ENCODE measurements at regions not wholly inside any gene's neighbourhood (a gene's known extent, or its start where the extent isn't known, plus 50 kb on each side); places are given as distances from the start of the nearest gene placed in this dataset.

DNA sequence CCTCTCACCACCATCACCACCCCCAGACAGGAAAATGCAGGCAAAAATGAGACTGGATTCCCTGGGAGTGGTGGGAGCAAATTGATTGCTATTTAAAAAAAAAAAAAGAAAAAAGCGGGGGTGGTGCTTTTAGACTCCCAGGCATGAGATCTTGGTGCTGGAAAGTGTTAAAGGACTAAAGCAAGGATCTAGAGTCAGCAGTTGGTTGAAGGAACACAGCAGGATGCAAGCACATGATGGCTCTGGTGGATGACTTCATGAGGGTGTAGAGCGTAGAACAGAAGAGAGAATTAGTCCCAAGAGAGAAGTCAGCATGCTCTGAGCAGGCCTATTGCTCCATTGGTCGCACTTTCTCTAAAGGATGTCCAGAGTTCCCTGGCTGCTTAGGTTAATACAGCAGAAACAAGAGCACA is 183.8 kb upstream of the HMGA2 start:
- Histone ChIP-seq H3K36me3 (ENCODE audit: insufficient read depth, low read length) (no peaks in the 10 kb centered on the region), H3K27me3 (ENCODE audit: control insufficient read depth in 1 of 2, insufficient read depth in 2 of 2, low read length in 2 of 2) (no peaks in the 10 kb centered on the region), H3K4me3 (ENCODE audit: low read length) (no peak overlapping the region), H3K4me1 (ENCODE audit: insufficient read depth, low read length) (no peaks in the 10 kb centered on the region), H3K9me3 (ENCODE audit: control insufficient read depth in 1 of 2, insufficient read depth in 1 of 2, low read length in 2 of 2) (no peaks in the 10 kb centered on the region), H3K27ac (ENCODE audit: low read depth in 1 of 2, low read length in 2 of 2) (no peak overlapping the region)
- ChIA-PET CTCF (no interaction called here), POLR2A (no interaction called here)
- TF ChIP-seq, protein P1, sequence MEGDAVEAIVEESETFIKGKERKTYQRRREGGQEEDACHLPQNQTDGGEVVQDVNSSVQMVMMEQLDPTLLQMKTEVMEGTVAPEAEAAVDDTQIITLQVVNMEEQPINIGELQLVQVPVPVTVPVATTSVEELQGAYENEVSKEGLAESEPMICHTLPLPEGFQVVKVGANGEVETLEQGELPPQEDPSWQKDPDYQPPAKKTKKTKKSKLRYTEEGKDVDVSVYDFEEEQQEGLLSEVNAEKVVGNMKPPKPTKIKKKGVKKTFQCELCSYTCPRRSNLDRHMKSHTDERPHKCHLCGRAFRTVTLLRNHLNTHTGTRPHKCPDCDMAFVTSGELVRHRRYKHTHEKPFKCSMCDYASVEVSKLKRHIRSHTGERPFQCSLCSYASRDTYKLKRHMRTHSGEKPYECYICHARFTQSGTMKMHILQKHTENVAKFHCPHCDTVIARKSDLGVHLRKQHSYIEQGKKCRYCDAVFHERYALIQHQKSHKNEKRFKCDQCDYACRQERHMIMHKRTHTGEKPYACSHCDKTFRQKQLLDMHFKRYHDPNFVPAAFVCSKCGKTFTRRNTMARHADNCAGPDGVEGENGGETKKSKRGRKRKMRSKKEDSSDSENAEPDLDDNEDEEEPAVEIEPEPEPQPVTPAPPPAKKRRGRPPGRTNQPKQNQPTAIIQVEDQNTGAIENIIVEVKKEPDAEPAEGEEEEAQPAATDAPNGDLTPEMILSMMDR (IDR thresholded peaks at IDR 0.05): no peak
- Mint-ChIP-seq H3K27ac (no peak overlapping the region), H3K4me3 (no peak overlapping the region), H3K4me1 (ENCODE audit: low read depth) (no peaks in the 10 kb centered on the region), H3K36me3 (ENCODE audit: low read depth) (no peaks in the 10 kb centered on the region), H3K9me3 (no peaks in the 10 kb centered on the region), H3K27me3 (peaks cover 4% of the 10 kb centered on the region)
- DNase-seq (no peak), ATAC-seq (ENCODE audit: poor library complexity) (no peak)
- intact Hi-C loops (cut with DNase I, micrococcal nuclease): no loop called here

DNA sequence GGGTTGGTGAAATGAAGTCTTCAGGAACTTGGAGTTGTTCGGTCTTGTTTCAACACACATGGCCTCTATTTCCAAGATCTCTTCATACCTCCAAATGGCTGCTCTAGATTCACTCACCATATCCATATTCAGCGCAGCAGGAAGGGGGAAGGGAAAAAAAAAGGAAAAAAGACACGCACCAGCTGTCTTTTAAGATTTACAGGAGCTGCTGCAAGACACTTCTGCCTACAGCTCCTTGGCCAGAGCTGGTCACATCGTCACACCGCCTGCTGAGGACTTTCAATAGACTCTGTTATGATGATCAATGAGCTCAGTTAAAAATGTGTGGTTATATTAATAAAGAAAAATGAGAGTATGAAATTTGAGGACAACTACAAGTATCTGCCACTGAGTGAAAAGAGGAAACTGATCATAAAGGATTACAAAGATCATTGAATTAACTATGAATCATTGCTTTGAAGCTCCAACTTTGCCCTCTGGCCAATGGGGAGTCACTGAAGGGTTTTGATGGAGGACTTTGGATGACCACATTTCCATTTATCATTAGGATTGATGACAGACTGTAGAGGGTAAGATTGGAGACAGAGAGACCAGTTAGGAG is 182.1 kb upstream of the HMGA2 start:
- intact Hi-C loops (cut with DNase I, micrococcal nuclease): no loop called here
- TF ChIP-seq, protein P1 (IDR thresholded peaks at IDR 0.05): no peak
- Histone ChIP-seq H3K27ac (ENCODE audit: low read depth in 1 of 2, low read length in 2 of 2) (no peak overlapping the region), H3K4me3 (ENCODE audit: low read length) (no peak overlapping the region), H3K27me3 (ENCODE audit: control insufficient read depth in 1 of 2, insufficient read depth in 2 of 2, low read length in 2 of 2) (peaks cover 0 to under 1% of the 10 kb centered on the region in 2 experiments), H3K4me1 (ENCODE audit: insufficient read depth, low read length) (no peaks in the 10 kb centered on the region), H3K36me3 (ENCODE audit: insufficient read depth, low read length) (no peaks in the 10 kb centered on the region), H3K9me3 (ENCODE audit: control insufficient read depth in 1 of 2, insufficient read depth in 1 of 2, low read length in 2 of 2) (no peaks in the 10 kb centered on the region)
- H3K4me3 Mint-ChIP-seq: no peak overlapping the region
- H3K27me3 Mint-ChIP-seq: peaks cover 6% of the 10 kb centered on the region
- CTCF ChIA-PET: no interaction called here
- no peak for DNase-seq
- no peaks in the 10 kb centered on the region for H3K9me3 Mint-ChIP-seq
- H3K36me3 Mint-ChIP-seq (ENCODE audit: low read depth): no peaks in the 10 kb centered on the region
- POLR2A ChIA-PET: no interaction called here
- no peak overlapping the region for H3K27ac Mint-ChIP-seq
- ATAC-seq (ENCODE audit: poor library complexity): no peak
- H3K4me1 Mint-ChIP-seq (ENCODE audit: low read depth): no peaks in the 10 kb centered on the region

DNA sequence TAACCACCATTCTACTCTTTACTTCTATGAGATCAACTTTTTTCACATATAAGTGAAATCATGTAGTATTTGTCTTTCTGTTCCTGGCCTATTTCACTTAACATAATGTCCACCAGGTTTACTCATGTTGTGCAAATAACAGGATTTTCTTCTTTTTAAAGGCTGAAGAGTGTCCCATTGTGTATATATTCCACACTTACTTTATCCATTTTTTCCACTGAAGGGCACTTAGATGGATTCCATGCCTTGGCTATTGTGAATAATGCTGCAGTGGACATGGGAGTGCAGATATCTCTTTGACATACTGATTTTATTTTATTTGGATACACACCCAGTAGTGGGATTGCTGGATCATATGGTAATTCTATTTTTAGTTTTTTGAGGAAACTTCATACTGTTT is 181.1 kb upstream of the HMGA2 start:
- ChIA-PET POLR2A (no interaction called here), CTCF (no interaction called here)
- ATAC-seq (ENCODE audit: poor library complexity): no peak
- H3K27me3 Mint-ChIP-seq: peaks cover 9% of the 10 kb centered on the region
- H3K27ac ChIP-seq (ENCODE audit: low read depth in 1 of 2, low read length in 2 of 2): no peak overlapping the region
- no peak overlapping the region for H3K4me3 Mint-ChIP-seq
- no peaks in the 10 kb centered on the region for H3K9me3 Mint-ChIP-seq
- H3K4me1 Mint-ChIP-seq (ENCODE audit: low read depth): no peaks in the 10 kb centered on the region
- H3K4me3 ChIP-seq (ENCODE audit: low read length): no peak overlapping the region
- no peak overlapping the region for H3K27ac Mint-ChIP-seq
- no peaks in the 10 kb centered on the region for H3K9me3 ChIP-seq (ENCODE audit: control insufficient read depth in 1 of 2, insufficient read depth in 1 of 2, low read length in 2 of 2)
- DNase-seq: no peak
- H3K36me3 ChIP-seq (ENCODE audit: insufficient read depth, low read length): no peaks in the 10 kb centered on the region
- H3K4me1 ChIP-seq (ENCODE audit: insufficient read depth, low read length): no peaks in the 10 kb centered on the region
- peaks cover 0 to 4% of the 10 kb centered on the region in 2 experiments for H3K27me3 ChIP-seq (ENCODE audit: control insufficient read depth in 1 of 2, insufficient read depth in 2 of 2, low read length in 2 of 2)
- TF ChIP-seq, protein P1 (IDR thresholded peaks at IDR 0.05): no peak
- no peaks in the 10 kb centered on the region for H3K36me3 Mint-ChIP-seq (ENCODE audit: low read depth)
- intact Hi-C loops (cut with DNase I, micrococcal nuclease): no loop called here
